Liver (tissue), 8 donors: ENCODE measurements at regions not wholly inside any gene's neighbourhood (a gene's known extent, or its start where the extent isn't known, plus 50 kb on each side); places are given as distances from the start of the nearest gene placed in this dataset.

Experiments used
- DNase-seq: peaks from one replicate; pipeline ENCODE4 v3.0.0-alpha.2; 2017; ENCODE audit warnings: low spot score
- H3K27ac ChIP-seq, 2 donors: one replicate each; pipeline ENCODE4 v1.7.0; 2013; ENCODE audit warnings: inconsistent platforms in 2 of 2, low read length in 2 of 2, control low read depth in 1 of 2, low read depth in 1 of 2, mild to moderate bottlenecking in 1 of 2
- H3K27me3 ChIP-seq, 4 donors: one replicate each; pipeline versions ENCODE4 v1.6.1 to v1.7.0; 2013; ENCODE audit warnings: low read length in 3 of 4, inconsistent platforms in 1 of 4, mild to moderate bottlenecking in 1 of 4, moderate library complexity in 1 of 4; ENCODE audit not compliant: control insufficient read depth in 4 of 4, insufficient read depth in 4 of 4
- H3K36me3 ChIP-seq, 4 donors: one replicate each; pipeline versions ENCODE4 v1.6.1 to v1.7.0; 2013; ENCODE audit warnings: low read length in 3 of 4, mild to moderate bottlenecking in 3 of 4, low read depth in 1 of 4, moderate library complexity in 1 of 4; ENCODE audit not compliant: control insufficient read depth in 4 of 4, insufficient read depth in 3 of 4
- H3K4me1 ChIP-seq, 4 donors: one replicate each; pipeline versions ENCODE4 v1.6.1 to v1.7.0; 2013; ENCODE audit warnings: low read length in 3 of 4, mild to moderate bottlenecking in 3 of 4, moderate library complexity in 1 of 4; ENCODE audit not compliant: control insufficient read depth in 4 of 4, insufficient read depth in 4 of 4
- H3K4me3 ChIP-seq, 3 donors: one replicate each; pipeline versions ENCODE4 v1.6.1 to v1.7.0; 2013; ENCODE audit warnings: low read length in 3 of 3, control low read depth in 1 of 3, low read depth in 1 of 3, mild to moderate bottlenecking in 1 of 3
- H3K9ac ChIP-seq, 2 donors: one replicate each; pipeline ENCODE4 v1.7.0; 2013; ENCODE audit warnings: low read length in 2 of 2, mild to moderate bottlenecking in 2 of 2, moderate library complexity in 2 of 2, control low read depth in 1 of 2, low read depth in 1 of 2
- H3K9me3 ChIP-seq, 4 donors: one replicate each; pipeline versions ENCODE4 v1.6.1 to v1.7.0; 2013; ENCODE audit warnings: low read length in 3 of 4; ENCODE audit not compliant: control insufficient read depth in 4 of 4
- EGR1 ChIP-seq, 2 donors: IDR thresholded peaks; 2 replicates each; pipeline ENCODE4 v1.6.1; 2016 to 2018; ENCODE audit warnings: antibody characterized with exemption in 2 of 2, low read depth in 2 of 2
- FOXA1 ChIP-seq: IDR thresholded peaks from 2 replicates; pipeline ENCODE4 v1.6.1; 2016; ENCODE audit warnings: antibody characterized with exemption
- GABPA ChIP-seq, 2 donors: IDR thresholded peaks in 1 of 2; conservative IDR thresholded peaks in 1 of 2; 2 replicates each; pipeline ENCODE4 v1.6.1; 2016; ENCODE audit warnings: antibody characterized with exemption in 2 of 2, mild to moderate bottlenecking in 1 of 2, moderate library complexity in 1 of 2
- HNF4A ChIP-seq, 2 donors: conservative IDR thresholded peaks; 2 replicates each; pipeline ENCODE4 v1.6.1; 2016; ENCODE audit warnings: antibody characterized with exemption in 2 of 2, mild to moderate bottlenecking in 2 of 2
- NR2F2 ChIP-seq: IDR thresholded peaks from 2 replicates; pipeline ENCODE4 v1.6.1; 2016; ENCODE audit warnings: antibody characterized with exemption
- RXRA ChIP-seq, 2 donors: IDR thresholded peaks; 2 replicates each; pipeline ENCODE4 v1.6.1; 2017 to 2018; ENCODE audit warnings: antibody characterized with exemption in 2 of 2, mild to moderate bottlenecking in 1 of 2
- TAF1 ChIP-seq: conservative IDR thresholded peaks from 2 replicates; pipeline ENCODE4 v1.6.1; 2016; ENCODE audit warnings: antibody characterized with exemption, mild to moderate bottlenecking
- WGBS: extraction: QIAGEN DNeasy Blood & Tissue Kit; methylation state at CpG from one replicate; pipeline ENCODE4 v1.1.7; 2013; 5-methylcytosine and 5-hydroxymethylcytosine counted together
- TF ChIP-seq, protein P1 (sequence below): IDR thresholded peaks from 2 replicates; pipeline ENCODE4 v1.6.1; 2016; ENCODE audit warnings: antibody characterized with exemption
- TF ChIP-seq, protein P2 (sequence below): fragments of 150-350 bp; IDR thresholded peaks from 2 replicates; pipeline ENCODE4 v1.5.1; 2017; ENCODE audit warnings: improper control_type of control experiment, low read depth, low read length; ENCODE audit not compliant: missing input control
- TF ChIP-seq, protein P3 (sequence below): IDR thresholded peaks from 2 replicates; pipeline ENCODE4 v1.6.1; 2016; ENCODE audit warnings: antibody characterized with exemption
- TF ChIP-seq, protein P4 (sequence below): IDR thresholded peaks from 2 replicates; pipeline ENCODE4 v1.6.1; 2016; ENCODE audit warnings: antibody characterized with exemption, mild to moderate bottlenecking
- donor health status: healthy.
- donor health status: healthy.
- donor health status: healthy.
- donor health status: healthy.
- donor health status: healthy.

DNA sequence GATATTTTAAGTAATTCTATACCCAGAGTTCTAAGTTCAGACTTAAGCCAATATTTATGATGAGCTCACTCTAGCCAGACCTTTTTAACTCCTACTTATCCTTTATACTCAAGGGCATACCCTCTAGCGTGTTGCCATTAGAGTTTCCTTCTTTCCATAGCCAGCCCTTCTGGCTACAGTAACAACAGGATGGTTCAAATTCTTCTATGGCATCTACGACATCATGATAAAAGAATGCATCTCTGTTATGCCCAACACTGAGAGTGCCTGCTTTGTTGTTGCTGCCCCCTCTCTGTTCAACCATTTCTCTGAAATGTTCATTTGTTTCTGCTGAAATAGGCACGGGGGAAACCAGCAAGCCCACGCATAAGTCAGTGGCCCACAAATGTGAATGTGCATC lies 104.5 kb downstream of the UBE2NL start:
- Histone ChIP-seq H3K9me3 (peaks cover 0 to 3% (median 0%) of the 10 kb centered on the region in 4 donors), H3K36me3 (no peaks in the 10 kb centered on the region), H3K4me3 (no peak overlapping the region), H3K27ac (no peak overlapping the region), H3K4me1 (no peaks in the 10 kb centered on the region), H3K9ac (no peak overlapping the region), H3K27me3 (peaks cover 0 to 4% (median 0%) of the 10 kb centered on the region in 4 donors)
- 71% methylated on average over 4 of the region's 4 CpGs for WGBS
- DNase-seq, result no peak
- TF ChIP-seq, protein P1, sequence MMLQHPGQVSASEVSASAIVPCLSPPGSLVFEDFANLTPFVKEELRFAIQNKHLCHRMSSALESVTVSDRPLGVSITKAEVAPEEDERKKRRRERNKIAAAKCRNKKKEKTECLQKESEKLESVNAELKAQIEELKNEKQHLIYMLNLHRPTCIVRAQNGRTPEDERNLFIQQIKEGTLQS, result no peak
- no peak for TF ChIP-seq GABPA (IDR thresholded peaks at IDR 0.05 in 1 of 2, conservative IDR thresholded peaks at IDR 0.05 in 1 of 2)
- TF ChIP-seq FOXA1, result no peak
- no peak for TF ChIP-seq TAF1
- TF ChIP-seq HNF4A (conservative IDR thresholded peaks at IDR 0.05), result no peak
- TF ChIP-seq RXRA (IDR thresholded peaks at IDR 0.05), result no peak
- no peak for TF ChIP-seq EGR1 (IDR thresholded peaks at IDR 0.05; ENCODE audit: low read depth in 2 of 2)
- TF ChIP-seq, protein P2, sequence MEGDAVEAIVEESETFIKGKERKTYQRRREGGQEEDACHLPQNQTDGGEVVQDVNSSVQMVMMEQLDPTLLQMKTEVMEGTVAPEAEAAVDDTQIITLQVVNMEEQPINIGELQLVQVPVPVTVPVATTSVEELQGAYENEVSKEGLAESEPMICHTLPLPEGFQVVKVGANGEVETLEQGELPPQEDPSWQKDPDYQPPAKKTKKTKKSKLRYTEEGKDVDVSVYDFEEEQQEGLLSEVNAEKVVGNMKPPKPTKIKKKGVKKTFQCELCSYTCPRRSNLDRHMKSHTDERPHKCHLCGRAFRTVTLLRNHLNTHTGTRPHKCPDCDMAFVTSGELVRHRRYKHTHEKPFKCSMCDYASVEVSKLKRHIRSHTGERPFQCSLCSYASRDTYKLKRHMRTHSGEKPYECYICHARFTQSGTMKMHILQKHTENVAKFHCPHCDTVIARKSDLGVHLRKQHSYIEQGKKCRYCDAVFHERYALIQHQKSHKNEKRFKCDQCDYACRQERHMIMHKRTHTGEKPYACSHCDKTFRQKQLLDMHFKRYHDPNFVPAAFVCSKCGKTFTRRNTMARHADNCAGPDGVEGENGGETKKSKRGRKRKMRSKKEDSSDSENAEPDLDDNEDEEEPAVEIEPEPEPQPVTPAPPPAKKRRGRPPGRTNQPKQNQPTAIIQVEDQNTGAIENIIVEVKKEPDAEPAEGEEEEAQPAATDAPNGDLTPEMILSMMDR, result no peak
- TF ChIP-seq, protein P3, sequence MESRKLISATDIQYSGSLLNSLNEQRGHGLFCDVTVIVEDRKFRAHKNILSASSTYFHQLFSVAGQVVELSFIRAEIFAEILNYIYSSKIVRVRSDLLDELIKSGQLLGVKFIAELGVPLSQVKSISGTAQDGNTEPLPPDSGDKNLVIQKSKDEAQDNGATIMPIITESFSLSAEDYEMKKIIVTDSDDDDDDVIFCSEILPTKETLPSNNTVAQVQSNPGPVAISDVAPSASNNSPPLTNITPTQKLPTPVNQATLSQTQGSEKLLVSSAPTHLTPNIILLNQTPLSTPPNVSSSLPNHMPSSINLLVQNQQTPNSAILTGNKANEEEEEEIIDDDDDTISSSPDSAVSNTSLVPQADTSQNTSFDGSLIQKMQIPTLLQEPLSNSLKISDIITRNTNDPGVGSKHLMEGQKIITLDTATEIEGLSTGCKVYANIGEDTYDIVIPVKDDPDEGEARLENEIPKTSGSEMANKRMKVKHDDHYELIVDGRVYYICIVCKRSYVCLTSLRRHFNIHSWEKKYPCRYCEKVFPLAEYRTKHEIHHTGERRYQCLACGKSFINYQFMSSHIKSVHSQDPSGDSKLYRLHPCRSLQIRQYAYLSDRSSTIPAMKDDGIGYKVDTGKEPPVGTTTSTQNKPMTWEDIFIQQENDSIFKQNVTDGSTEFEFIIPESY, result no peak
- TF ChIP-seq, protein P4, sequence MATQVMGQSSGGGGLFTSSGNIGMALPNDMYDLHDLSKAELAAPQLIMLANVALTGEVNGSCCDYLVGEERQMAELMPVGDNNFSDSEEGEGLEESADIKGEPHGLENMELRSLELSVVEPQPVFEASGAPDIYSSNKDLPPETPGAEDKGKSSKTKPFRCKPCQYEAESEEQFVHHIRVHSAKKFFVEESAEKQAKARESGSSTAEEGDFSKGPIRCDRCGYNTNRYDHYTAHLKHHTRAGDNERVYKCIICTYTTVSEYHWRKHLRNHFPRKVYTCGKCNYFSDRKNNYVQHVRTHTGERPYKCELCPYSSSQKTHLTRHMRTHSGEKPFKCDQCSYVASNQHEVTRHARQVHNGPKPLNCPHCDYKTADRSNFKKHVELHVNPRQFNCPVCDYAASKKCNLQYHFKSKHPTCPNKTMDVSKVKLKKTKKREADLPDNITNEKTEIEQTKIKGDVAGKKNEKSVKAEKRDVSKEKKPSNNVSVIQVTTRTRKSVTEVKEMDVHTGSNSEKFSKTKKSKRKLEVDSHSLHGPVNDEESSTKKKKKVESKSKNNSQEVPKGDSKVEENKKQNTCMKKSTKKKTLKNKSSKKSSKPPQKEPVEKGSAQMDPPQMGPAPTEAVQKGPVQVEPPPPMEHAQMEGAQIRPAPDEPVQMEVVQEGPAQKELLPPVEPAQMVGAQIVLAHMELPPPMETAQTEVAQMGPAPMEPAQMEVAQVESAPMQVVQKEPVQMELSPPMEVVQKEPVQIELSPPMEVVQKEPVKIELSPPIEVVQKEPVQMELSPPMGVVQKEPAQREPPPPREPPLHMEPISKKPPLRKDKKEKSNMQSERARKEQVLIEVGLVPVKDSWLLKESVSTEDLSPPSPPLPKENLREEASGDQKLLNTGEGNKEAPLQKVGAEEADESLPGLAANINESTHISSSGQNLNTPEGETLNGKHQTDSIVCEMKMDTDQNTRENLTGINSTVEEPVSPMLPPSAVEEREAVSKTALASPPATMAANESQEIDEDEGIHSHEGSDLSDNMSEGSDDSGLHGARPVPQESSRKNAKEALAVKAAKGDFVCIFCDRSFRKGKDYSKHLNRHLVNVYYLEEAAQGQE, result no peak
- no peak for TF ChIP-seq NR2F2

DNA sequence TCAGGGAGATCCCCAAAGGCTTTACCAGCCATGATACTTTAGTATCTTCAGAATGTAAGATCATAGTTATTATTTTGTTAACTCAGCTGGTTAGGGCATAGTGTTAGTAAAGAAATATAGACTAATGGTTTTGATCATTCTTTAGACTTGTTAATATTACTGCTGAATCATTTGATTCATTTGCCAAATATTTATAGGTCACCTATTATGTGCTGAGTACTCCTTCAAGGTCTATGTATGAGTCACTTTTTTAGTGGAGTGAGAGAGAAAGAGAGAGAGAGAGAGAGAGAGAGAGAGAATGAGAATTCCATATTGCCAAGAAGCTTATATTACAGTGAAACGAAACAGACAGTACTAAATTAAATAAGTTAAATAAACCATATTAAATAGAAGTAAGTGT lies 110.3 kb downstream of the UBE2NL start:
- TF ChIP-seq, protein P1, result no peak
- no peak for TF ChIP-seq EGR1 (IDR thresholded peaks at IDR 0.05; ENCODE audit: low read depth in 2 of 2)
- TF ChIP-seq HNF4A (conservative IDR thresholded peaks at IDR 0.05), result no peak
- no peaks in the 10 kb centered on the region for H3K27me3 ChIP-seq
- WGBS, result 84% methylated on average over 1 of the region's 1 CpG
- no peaks in the 10 kb centered on the region for H3K4me1 ChIP-seq
- H3K9ac ChIP-seq, result no peak overlapping the region
- H3K4me3 ChIP-seq, result no peak overlapping the region
- H3K36me3 ChIP-seq, result no peaks in the 10 kb centered on the region
- no peak for DNase-seq
- H3K9me3 ChIP-seq, result no peaks in the 10 kb centered on the region
- H3K27ac ChIP-seq, result no peak overlapping the region
